ENCODE measurements at regions not wholly inside any gene's neighbourhood (a gene's known extent, or its start where the extent isn't known, plus 50 kb on each side); places are given as distances from the start of the nearest gene placed in this dataset.

DNA sequence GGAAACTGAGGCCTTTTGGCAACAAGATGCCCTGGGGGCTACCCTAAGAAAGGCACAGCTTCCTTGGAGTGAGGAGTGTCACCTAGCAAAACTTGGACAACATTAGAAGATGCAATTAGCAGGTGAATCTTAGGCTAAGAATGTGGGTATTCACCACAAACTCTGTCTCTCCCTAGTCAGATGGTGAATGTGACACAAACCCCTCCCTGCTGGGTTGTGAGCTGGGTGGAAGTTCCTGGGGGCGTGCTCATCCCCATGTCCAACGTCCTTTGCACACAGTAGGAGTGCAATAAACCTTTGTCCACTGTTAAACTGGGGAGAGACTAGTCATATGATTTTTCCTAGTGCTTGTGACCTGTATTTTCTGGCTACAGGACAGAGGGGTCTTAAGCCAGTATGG is 67.1 kb upstream of the SH3GL3 start:
- TF ChIP-seq CTCF (IDR thresholded peaks at IDR 0.05) (no peak), POLR2A (IDR thresholded peaks at IDR 0.05) (no peak), POLR2AphosphoS5 (IDR thresholded peaks at IDR 0.05) (no peak)
